Endodermal cell (in vitro differentiated cells): ENCODE measurements at regions not wholly inside any gene's neighbourhood (a gene's known extent, or its start where the extent isn't known, plus 50 kb on each side); places are given as distances from the start of the nearest gene placed in this dataset.

ENCODE experiments used
- DNase-seq: peaks from one replicate; pipeline ENCODE4 v3.0.0-alpha.2; 2017
- H3K27ac ChIP-seq: 2 replicates; pipeline ENCODE4 v1.5.1; 2013; ENCODE audit warnings: mild to moderate bottlenecking, low read depth, low read length, moderate library complexity
- H3K27me3 ChIP-seq: 2 replicates; pipeline ENCODE4 v1.6.1; 2013; ENCODE audit warnings: mild to moderate bottlenecking, low read length, moderate library complexity; ENCODE audit not compliant: insufficient read depth, control insufficient read depth, poor library complexity, severe bottlenecking
- H3K36me3 ChIP-seq: 2 replicates; pipeline ENCODE4 v1.7.0; 2013; ENCODE audit warnings: mild to moderate bottlenecking, low read length, moderate library complexity; ENCODE audit not compliant: control insufficient read depth, insufficient read depth
- H3K4me1 ChIP-seq: one replicate; pipeline ENCODE4 v1.7.0; 2013; ENCODE audit warnings: low read length; ENCODE audit not compliant: control insufficient read depth, insufficient read depth
- H3K4me3 ChIP-seq: 2 replicates; pipeline ENCODE4 v1.5.1; 2013; ENCODE audit warnings: mild to moderate bottlenecking, low read length, moderate library complexity
- H3K9ac ChIP-seq: 2 replicates; pipeline ENCODE4 v1.6.1; 2013; ENCODE audit warnings: mild to moderate bottlenecking, low read length, moderate library complexity; ENCODE audit not compliant: poor library complexity, severe bottlenecking; ENCODE audit errors: extremely low read depth
- H3K9me3 ChIP-seq: 2 replicates; pipeline ENCODE4 v1.6.1; 2013; ENCODE audit warnings: mild to moderate bottlenecking, low read length, moderate library complexity; ENCODE audit not compliant: control insufficient read depth
- H3K27ac Mint-ChIP-seq: 2 replicates; pipeline ENCODE4 v1.8.0; 2020; ENCODE audit warnings: mixed read lengths
- H3K27me3 Mint-ChIP-seq: 2 replicates; pipeline ENCODE4 v1.8.0; 2021; ENCODE audit warnings: mild to moderate bottlenecking, mixed read lengths; ENCODE audit not compliant: insufficient read depth
- H3K36me3 Mint-ChIP-seq: 2 replicates; pipeline ENCODE4 v1.8.0; 2020; ENCODE audit warnings: low read depth, mixed read lengths
- H3K4me1 Mint-ChIP-seq: 2 replicates; pipeline ENCODE4 v1.8.0; 2020; ENCODE audit warnings: mixed read lengths
- H3K4me3 Mint-ChIP-seq: 2 replicates; pipeline ENCODE4 v1.8.0; 2020; ENCODE audit warnings: mild to moderate bottlenecking, moderate library complexity, mixed read lengths
- H3K9me3 Mint-ChIP-seq: 2 replicates; pipeline ENCODE4 v1.8.0; 2020; ENCODE audit warnings: mild to moderate bottlenecking, mixed read lengths
- CTCF ChIP-seq: fragments of 200-600 bp; sonication (generic); conservative IDR thresholded peaks from 2 replicates; pipeline ENCODE4 v1.5.0; 2021; ENCODE audit warnings: antibody characterized with exemption, mild to moderate bottlenecking
- WGBS, 2 experiments: methylation state at CpG; one replicate each; pipeline versions ENCODE4 v1.1.5 to v1.1.7; 2013; ENCODE audit warnings: missing lambda C conversion rate in 2 of 2, mixed read lengths in 1 of 2; ENCODE audit not compliant: insufficient coverage in 1 of 2, insufficient read length in 1 of 2; 5-methylcytosine and 5-hydroxymethylcytosine counted together

GRCh38 chr2:67564626-67565025, 167.5 kb downstream of the ETAA1 start:
- 92 to 100% methylated on average over 2 to 3 of the region's 3 CpGs for WGBS, 2 experiments
- Histone ChIP-seq H3K9ac (no peak overlapping the region), H3K4me1 (peaks cover 18% of the 10 kb centered on the region), H3K4me3 (no peak overlapping the region), H3K9me3 (no peaks in the 10 kb centered on the region), H3K36me3 (no peaks in the 10 kb centered on the region), H3K27me3 (no peaks in the 10 kb centered on the region), H3K27ac (no peak overlapping the region)
- H3K4me3 Mint-ChIP-seq: no peak overlapping the region
- no peak overlapping the region for H3K27ac Mint-ChIP-seq
- TF ChIP-seq CTCF: no peak
- DNase-seq: no peak
- H3K27me3 Mint-ChIP-seq: no peaks in the 10 kb centered on the region
- peaks cover 18% of the 10 kb centered on the region for H3K4me1 Mint-ChIP-seq
- no peaks in the 10 kb centered on the region for H3K36me3 Mint-ChIP-seq
- H3K9me3 Mint-ChIP-seq: no peaks in the 10 kb centered on the region

GRCh38 chr2:67565262-67565661, 168.1 kb downstream of the ETAA1 start:
- Histone ChIP-seq H3K36me3 (no peaks in the 10 kb centered on the region), H3K27ac (no peak overlapping the region), H3K27me3 (no peaks in the 10 kb centered on the region), H3K4me3 (no peak overlapping the region), H3K4me1 (peaks cover 15% of the 10 kb centered on the region), H3K9ac (no peak overlapping the region), H3K9me3 (no peaks in the 10 kb centered on the region)
- Mint-ChIP-seq H3K27me3 (no peaks in the 10 kb centered on the region), H3K27ac (no peak overlapping the region), H3K4me1 (peaks cover 14% of the 10 kb centered on the region), H3K36me3 (no peaks in the 10 kb centered on the region), H3K9me3 (no peaks in the 10 kb centered on the region), H3K4me3 (no peak overlapping the region)
- no peak for TF ChIP-seq CTCF
- no peak for DNase-seq

GRCh38 chr2:67565761-67566160, 168.6 kb downstream of the ETAA1 start:
- no peak overlapping the region for H3K9ac ChIP-seq
- H3K36me3 ChIP-seq: no peaks in the 10 kb centered on the region
- H3K4me1 ChIP-seq: peaks cover 11% of the 10 kb centered on the region
- H3K27me3 ChIP-seq: no peaks in the 10 kb centered on the region
- no peak overlapping the region for H3K4me3 ChIP-seq
- Mint-ChIP-seq H3K9me3 (no peaks in the 10 kb centered on the region), H3K4me3 (no peak overlapping the region), H3K27me3 (no peaks in the 10 kb centered on the region), H3K36me3 (no peaks in the 10 kb centered on the region), H3K27ac (no peak overlapping the region), H3K4me1 (peaks cover 11% of the 10 kb centered on the region)
- no peaks in the 10 kb centered on the region for H3K9me3 ChIP-seq
- WGBS, 2 experiments: 95 to 97% methylated on average over 5 of the region's 6 CpGs
- no peak for DNase-seq
- H3K27ac ChIP-seq: no peak overlapping the region
- no peak for TF ChIP-seq CTCF
